ENCODE measurements at regions not wholly inside any gene's neighbourhood (a gene's known extent, or its start where the extent isn't known, plus 50 kb on each side); places are given as distances from the start of the nearest gene placed in this dataset.

DNA sequence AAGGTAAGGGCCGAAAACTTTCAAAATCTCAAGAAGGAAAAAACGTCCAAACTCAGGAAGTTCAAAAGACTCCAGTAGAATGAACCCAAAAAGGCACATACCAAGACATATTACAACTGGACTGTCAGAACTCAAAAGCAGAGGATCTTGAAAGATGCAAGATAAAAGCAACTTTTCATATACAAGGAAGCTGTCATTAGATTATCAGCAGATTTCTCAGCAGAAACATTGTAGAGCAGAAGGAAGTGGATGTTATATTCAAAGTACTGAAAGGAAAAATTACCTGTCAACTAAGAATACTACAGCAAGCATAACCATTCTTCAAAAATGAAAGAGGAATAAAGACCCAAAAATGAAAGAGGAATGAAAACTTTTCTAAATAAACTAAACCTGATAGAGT, 224.9 kb downstream of the FAT4 start:
- Histone ChIP-seq H3K27me3 (replicated peaks) (no peaks in the 10 kb centered on the region), H3K4me3 (ENCODE audit: low read depth, low read length) (no peak overlapping the region), H3K36me3 (replicated peaks) (no peaks in the 10 kb centered on the region), H3K27ac (no peak overlapping the region)
- TF ChIP-seq, protein P1, sequence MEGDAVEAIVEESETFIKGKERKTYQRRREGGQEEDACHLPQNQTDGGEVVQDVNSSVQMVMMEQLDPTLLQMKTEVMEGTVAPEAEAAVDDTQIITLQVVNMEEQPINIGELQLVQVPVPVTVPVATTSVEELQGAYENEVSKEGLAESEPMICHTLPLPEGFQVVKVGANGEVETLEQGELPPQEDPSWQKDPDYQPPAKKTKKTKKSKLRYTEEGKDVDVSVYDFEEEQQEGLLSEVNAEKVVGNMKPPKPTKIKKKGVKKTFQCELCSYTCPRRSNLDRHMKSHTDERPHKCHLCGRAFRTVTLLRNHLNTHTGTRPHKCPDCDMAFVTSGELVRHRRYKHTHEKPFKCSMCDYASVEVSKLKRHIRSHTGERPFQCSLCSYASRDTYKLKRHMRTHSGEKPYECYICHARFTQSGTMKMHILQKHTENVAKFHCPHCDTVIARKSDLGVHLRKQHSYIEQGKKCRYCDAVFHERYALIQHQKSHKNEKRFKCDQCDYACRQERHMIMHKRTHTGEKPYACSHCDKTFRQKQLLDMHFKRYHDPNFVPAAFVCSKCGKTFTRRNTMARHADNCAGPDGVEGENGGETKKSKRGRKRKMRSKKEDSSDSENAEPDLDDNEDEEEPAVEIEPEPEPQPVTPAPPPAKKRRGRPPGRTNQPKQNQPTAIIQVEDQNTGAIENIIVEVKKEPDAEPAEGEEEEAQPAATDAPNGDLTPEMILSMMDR (IDR thresholded peaks at IDR 0.05; ENCODE audit: low read depth, low read length, missing control alignments): no peak
- no peak for DNase-seq
- in situ Hi-C loops (cut with HindIII; ENCODE audit: low pct_ligation_motif_present, low sequenced_read_pairs): no loop called here

DNA sequence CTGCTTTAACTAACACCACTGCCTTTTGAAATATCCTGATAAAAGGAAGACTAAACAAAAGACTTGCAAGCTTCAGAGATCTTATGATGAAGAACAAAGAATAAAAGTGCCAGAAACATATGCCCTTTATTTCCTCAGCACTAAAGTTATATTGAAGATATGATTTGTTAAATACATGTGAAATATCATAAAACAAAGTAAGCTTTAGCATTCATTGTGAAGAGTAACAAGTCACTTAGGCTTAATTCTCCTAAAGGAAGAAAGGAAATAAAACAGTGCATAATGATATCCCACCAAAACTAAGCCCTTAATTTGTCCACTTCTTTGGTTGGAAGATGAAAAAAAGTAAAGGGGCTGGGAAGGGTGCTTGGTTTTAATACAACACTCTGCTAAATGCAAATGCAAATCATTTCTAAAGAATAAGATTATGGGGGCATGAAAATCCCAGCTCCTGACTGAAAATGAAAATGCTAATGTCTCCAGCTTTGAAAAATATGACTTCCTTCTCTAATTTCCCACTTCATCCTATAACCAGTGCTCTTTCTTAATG, 227.2 kb downstream of the FAT4 start:
- no peaks in the 10 kb centered on the region for H3K27me3 ChIP-seq (replicated peaks)
- no peak for DNase-seq
- TF ChIP-seq, protein P1 (IDR thresholded peaks at IDR 0.05; ENCODE audit: low read depth, low read length, missing control alignments): no peak
- H3K27ac ChIP-seq: no peak overlapping the region
- H3K4me3 ChIP-seq (ENCODE audit: low read depth, low read length): no peak overlapping the region
- H3K36me3 ChIP-seq (replicated peaks): no peaks in the 10 kb centered on the region
- in situ Hi-C loops (cut with HindIII; ENCODE audit: low pct_ligation_motif_present, low sequenced_read_pairs): no loop called here

DNA sequence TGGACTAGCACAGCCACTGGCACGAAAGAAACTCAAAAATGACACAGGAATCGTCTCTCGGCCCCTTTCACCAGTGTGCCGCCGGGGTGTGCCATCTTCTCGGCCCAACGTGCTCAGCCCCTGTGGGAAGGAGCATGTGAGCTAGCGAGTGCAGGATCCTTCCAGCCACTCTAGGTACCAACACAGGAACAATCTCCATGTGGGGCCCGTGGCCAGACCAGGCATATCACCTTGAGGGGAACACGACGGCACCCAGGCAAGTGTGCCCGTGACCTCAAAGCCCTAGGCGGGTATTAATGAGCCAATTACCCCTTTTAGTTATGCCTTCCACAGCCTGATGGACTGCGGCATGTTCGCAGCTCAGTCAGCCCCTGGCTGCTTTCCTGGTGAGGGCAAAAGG, 231.5 kb downstream of the FAT4 start:
- in situ Hi-C loops (cut with HindIII; ENCODE audit: low pct_ligation_motif_present, low sequenced_read_pairs): no loop called here
- no peak for DNase-seq
- Histone ChIP-seq H3K36me3 (replicated peaks) (no peaks in the 10 kb centered on the region), H3K27me3 (replicated peaks) (no peaks in the 10 kb centered on the region), H3K4me3 (ENCODE audit: low read depth, low read length) (no peak overlapping the region), H3K27ac (no peak overlapping the region)
- TF ChIP-seq, protein P1 (IDR thresholded peaks at IDR 0.05; ENCODE audit: low read depth, low read length, missing control alignments): no peak

DNA sequence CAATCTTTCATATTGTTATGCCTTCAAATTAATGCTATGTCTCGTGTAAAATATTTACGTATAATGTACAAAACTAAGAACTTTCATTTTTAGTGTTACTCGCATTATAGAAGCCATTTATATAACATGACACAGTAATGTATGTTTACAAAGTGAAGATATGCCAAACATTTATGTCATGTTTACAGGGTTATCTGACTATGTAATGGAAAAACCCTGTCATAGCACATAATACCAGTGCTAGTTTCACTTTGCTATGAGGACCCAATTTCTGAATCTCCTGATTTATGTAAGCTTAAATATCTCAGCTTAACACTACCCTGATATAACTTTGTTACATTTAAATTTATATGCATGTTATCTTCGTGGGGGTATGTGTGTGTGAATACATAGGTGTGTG, 233.1 kb downstream of the FAT4 start:
- H3K27ac ChIP-seq: no peak overlapping the region
- in situ Hi-C loops (cut with HindIII; ENCODE audit: low pct_ligation_motif_present, low sequenced_read_pairs): no loop called here
- no peaks in the 10 kb centered on the region for H3K36me3 ChIP-seq (replicated peaks)
- DNase-seq: no peak
- H3K4me3 ChIP-seq (ENCODE audit: low read depth, low read length): no peak overlapping the region
- no peaks in the 10 kb centered on the region for H3K27me3 ChIP-seq (replicated peaks)
- TF ChIP-seq, protein P1 (IDR thresholded peaks at IDR 0.05; ENCODE audit: low read depth, low read length, missing control alignments): no peak

DNA sequence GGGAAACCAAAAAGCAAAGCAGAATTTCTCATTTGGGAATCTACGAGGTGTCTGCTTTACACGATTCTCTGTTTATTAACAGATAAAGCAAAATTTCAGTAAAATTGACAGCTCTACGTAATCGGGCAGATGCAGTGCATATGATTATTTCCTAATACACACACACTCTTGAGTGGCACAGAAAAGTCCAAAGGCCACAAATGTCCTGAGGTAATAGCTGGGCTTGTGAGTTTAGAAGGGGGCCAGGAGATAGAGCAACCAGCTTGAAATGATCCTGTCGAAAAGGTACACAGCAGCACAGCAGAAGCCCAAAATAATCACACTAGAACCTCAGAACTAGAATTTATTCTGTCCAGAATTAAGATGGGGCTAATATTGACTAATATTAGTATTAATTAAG, 236.0 kb downstream of the FAT4 start:
- Histone ChIP-seq H3K27me3 (replicated peaks) (no peaks in the 10 kb centered on the region), H3K36me3 (replicated peaks) (no peaks in the 10 kb centered on the region), H3K4me3 (ENCODE audit: low read depth, low read length) (no peak overlapping the region), H3K27ac (no peak overlapping the region)
- in situ Hi-C loops (cut with HindIII; ENCODE audit: low pct_ligation_motif_present, low sequenced_read_pairs): no loop called here
- TF ChIP-seq, protein P1 (IDR thresholded peaks at IDR 0.05; ENCODE audit: low read depth, low read length, missing control alignments): no peak
- DNase-seq: no peak

DNA sequence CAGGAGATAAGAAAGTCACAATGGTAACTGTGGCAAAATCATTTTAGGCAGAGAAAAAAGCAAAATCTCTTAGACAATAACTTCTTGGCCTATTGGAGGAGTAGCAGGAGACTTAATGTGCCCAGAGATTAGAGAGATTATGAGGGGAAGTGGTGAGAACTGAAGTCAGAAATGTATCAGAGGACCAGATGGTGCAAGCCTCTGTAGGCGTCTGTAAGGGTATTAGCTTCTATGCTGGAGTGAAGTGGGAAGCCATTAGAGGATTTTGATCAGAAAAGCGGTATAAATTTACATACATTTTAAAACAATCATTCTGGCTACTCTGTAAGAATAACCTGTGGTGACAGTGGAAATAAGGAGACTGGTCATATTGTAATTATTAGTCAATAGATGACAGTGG, 236.7 kb downstream of the FAT4 start:
- H3K36me3 ChIP-seq (replicated peaks): no peaks in the 10 kb centered on the region
- no peak for DNase-seq
- in situ Hi-C loops (cut with HindIII; ENCODE audit: low pct_ligation_motif_present, low sequenced_read_pairs): no loop called here
- no peaks in the 10 kb centered on the region for H3K27me3 ChIP-seq (replicated peaks)
- H3K27ac ChIP-seq: no peak overlapping the region
- H3K4me3 ChIP-seq (ENCODE audit: low read depth, low read length): no peak overlapping the region
- TF ChIP-seq, protein P1 (IDR thresholded peaks at IDR 0.05; ENCODE audit: low read depth, low read length, missing control alignments): no peak
